ENCODE measurements at regions not wholly inside any gene's neighbourhood (a gene's known extent, or its start where the extent isn't known, plus 50 kb on each side); places are given as distances from the start of the nearest gene placed in this dataset.

DNA sequence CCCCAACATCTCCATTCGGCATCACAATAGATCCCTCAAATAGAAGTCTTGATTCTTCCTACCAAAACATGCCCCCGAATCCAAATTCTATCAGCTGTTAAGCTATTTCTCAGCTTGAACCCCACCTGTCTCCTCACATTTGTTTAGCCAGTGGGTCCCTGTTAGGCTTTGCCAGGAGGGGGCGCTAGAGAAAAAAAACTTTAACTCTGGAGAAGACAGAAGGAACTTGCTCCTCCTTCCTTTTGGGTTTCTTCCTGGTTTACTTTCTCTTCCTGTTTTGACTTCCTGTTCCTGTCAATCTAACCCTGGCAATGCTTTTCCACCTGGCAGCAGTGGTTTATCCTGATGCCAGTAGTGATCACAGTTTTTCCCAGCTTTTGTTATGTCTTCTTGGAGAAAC lies 95.6 kb upstream of the KCNK1 start:
- no peak for TF ChIP-seq GATA3 (IDR thresholded peaks at IDR 0.05; ENCODE audit: low read depth, low read length)
- TF ChIP-seq GATA2 (IDR thresholded peaks at IDR 0.05; ENCODE audit: low read depth, low read length): no peak
